ENCODE measurements at regions not wholly inside any gene's neighbourhood (a gene's known extent, or its start where the extent isn't known, plus 50 kb on each side); places are given as distances from the start of the nearest gene placed in this dataset.

DNA sequence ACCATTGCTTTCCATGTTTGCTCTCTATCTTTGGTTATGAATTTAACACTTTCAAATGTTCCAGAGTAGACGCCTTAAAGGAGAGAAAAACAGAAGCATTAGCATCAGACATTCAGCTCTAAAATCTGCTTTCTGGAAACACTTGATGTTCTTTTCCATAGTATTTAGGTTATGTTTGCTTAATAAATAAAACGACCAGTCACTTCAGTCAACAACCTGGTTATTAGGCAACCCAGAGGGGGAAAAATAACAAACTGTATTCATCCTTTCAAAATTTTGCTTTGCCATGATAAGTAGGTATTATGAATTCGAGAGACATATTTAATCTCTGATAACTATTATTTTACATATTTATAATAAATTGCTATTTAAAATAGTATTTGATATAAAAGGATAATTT is 1044.7 kb downstream of the CDH9 start:
- Histone ChIP-seq H3K27ac (no peak overlapping the region), H3K4me1 (no peaks in the 10 kb centered on the region), H3K9me3 (no peaks in the 10 kb centered on the region), H3K4me3 (no peak overlapping the region), H3K27me3 (no peaks in the 10 kb centered on the region), H3K36me3 (ENCODE audit: low read depth, missing control alignments) (no peaks in the 10 kb centered on the region)
- WGBS, 2 donors: 73 to 81% methylated on average over 3 of the region's 3 CpGs
- TF ChIP-seq, protein P1, sequence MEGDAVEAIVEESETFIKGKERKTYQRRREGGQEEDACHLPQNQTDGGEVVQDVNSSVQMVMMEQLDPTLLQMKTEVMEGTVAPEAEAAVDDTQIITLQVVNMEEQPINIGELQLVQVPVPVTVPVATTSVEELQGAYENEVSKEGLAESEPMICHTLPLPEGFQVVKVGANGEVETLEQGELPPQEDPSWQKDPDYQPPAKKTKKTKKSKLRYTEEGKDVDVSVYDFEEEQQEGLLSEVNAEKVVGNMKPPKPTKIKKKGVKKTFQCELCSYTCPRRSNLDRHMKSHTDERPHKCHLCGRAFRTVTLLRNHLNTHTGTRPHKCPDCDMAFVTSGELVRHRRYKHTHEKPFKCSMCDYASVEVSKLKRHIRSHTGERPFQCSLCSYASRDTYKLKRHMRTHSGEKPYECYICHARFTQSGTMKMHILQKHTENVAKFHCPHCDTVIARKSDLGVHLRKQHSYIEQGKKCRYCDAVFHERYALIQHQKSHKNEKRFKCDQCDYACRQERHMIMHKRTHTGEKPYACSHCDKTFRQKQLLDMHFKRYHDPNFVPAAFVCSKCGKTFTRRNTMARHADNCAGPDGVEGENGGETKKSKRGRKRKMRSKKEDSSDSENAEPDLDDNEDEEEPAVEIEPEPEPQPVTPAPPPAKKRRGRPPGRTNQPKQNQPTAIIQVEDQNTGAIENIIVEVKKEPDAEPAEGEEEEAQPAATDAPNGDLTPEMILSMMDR (IDR thresholded peaks at IDR 0.05): no peak
- no peak for TF ChIP-seq POLR2A (IDR thresholded peaks at IDR 0.05)
- intact Hi-C loops (cut with DNase I; ENCODE audit: low total_unique reads): no loop called here
- DNase-seq: no peak

DNA sequence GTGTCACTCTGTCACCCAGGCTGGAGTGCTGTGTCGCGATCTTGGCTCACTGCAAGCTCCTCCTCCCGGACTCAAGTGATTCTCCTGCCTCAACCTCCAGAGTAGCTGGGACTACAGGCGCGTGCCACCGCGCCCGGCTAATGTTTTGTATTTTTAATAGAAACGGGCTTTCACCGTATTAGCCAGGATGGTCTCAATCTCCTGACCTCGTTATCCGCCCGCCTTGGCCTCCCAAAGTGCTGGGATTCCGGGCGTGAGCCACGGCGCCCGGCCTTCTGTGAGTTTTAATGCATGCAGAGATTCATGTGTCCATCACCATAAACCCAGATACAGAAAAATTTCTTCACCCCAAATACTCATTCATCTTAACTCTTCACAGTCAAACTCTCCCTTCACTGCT is 1046.7 kb downstream of the CDH9 start:
- Histone ChIP-seq H3K27me3 (no peaks in the 10 kb centered on the region), H3K36me3 (ENCODE audit: low read depth, missing control alignments) (no peaks in the 10 kb centered on the region), H3K4me3 (no peak overlapping the region), H3K27ac (no peak overlapping the region), H3K4me1 (no peaks in the 10 kb centered on the region), H3K9me3 (no peaks in the 10 kb centered on the region)
- intact Hi-C loops (cut with DNase I; ENCODE audit: low total_unique reads): no loop called here
- 65 to 72% methylated on average over 18 of the region's 18 CpGs for WGBS, 2 donors
- TF ChIP-seq POLR2A (IDR thresholded peaks at IDR 0.05): no peak
- TF ChIP-seq, protein P1 (IDR thresholded peaks at IDR 0.05): no peak
- no peak for DNase-seq

DNA sequence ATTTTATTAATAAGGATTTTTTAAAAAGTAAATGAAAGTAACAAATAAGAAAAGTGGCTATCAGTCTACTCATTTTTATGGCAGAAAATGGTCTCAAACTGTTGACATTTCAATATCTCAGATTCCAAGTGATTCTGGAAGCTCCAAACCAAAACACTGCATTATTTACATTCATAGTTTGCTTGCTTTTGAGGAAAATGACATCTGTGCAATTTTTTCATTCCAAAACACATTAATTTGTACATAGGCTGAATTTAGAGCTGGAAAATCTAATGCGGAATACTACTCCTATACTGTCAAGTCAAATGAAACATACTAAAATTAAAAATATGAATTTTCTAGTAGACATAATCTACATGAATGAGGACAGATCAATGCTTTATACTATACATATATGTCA is 1047.6 kb downstream of the CDH9 start:
- no peak overlapping the region for H3K4me3 ChIP-seq
- H3K36me3 ChIP-seq (ENCODE audit: low read depth, missing control alignments): no peaks in the 10 kb centered on the region
- H3K4me1 ChIP-seq: no peaks in the 10 kb centered on the region
- H3K27me3 ChIP-seq: no peaks in the 10 kb centered on the region
- intact Hi-C loops (cut with DNase I; ENCODE audit: low total_unique reads): no loop called here
- H3K9me3 ChIP-seq: no peaks in the 10 kb centered on the region
- WGBS, 2 donors: 89 to 90% methylated on average over 1 of the region's 1 CpG
- TF ChIP-seq, protein P1 (IDR thresholded peaks at IDR 0.05): no peak
- TF ChIP-seq POLR2A (IDR thresholded peaks at IDR 0.05): no peak
- no peak overlapping the region for H3K27ac ChIP-seq
- DNase-seq: no peak

DNA sequence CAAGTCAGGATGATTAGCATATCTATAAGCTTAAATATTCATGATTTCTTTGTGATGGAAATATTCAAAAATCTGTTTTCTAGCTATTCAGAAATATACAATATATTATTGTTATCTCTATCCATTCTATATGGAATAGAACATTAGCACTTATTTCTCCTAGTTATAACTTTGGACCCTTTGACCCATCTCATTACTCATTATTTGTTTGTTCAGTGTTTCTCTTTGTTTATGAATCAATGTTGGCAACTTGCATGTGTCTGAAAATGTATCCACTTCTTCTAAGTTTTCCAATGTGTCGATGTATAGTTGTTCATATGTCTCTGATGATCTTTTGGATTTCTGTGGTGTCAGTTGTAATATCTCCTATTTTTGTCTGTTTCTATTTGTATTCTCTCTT is 1059.3 kb downstream of the CDH9 start:
- Histone ChIP-seq H3K4me1 (no peaks in the 10 kb centered on the region), H3K9me3 (no peaks in the 10 kb centered on the region), H3K27me3 (no peaks in the 10 kb centered on the region), H3K36me3 (ENCODE audit: low read depth, missing control alignments) (no peaks in the 10 kb centered on the region), H3K27ac (no peak overlapping the region), H3K4me3 (no peak overlapping the region)
- WGBS, 2 donors: 95 to 100% methylated on average over 1 of the region's 1 CpG
- TF ChIP-seq, protein P1 (IDR thresholded peaks at IDR 0.05): no peak
- TF ChIP-seq POLR2A (IDR thresholded peaks at IDR 0.05): no peak
- no peak for DNase-seq
- intact Hi-C loops (cut with DNase I; ENCODE audit: low total_unique reads): no loop called here

DNA sequence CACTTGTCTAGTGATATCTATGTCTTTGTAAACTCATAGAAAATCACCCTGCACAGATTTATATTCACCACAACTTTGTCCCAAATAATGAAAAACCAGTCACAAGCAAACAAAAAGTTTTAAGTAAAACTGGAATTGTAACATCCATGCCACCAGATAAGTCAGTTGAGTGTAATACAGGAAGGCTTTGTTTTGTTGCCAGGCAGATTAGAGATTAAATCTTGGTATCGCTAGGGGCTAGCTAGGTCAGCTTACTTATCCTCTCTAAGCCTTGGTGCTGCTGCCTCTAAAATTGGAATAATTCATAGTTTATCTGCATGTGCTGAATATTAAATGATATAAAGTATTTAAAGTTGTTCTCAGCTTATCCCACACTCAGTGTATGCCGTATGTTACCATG is 1062.5 kb downstream of the CDH9 start:
- TF ChIP-seq, protein P1 (IDR thresholded peaks at IDR 0.05): no peak
- no peak for TF ChIP-seq POLR2A (IDR thresholded peaks at IDR 0.05)
- intact Hi-C loops (cut with DNase I; ENCODE audit: low total_unique reads): no loop called here
- whole genome bisulfite sequencing, 2 donors: 69 to 76% methylated on average over 2 of the region's 2 CpGs
- H3K27ac ChIP-seq: no peak overlapping the region
- no peaks in the 10 kb centered on the region for H3K4me1 ChIP-seq
- peak; percentile 25 for DNase-seq
- H3K27me3 ChIP-seq: no peaks in the 10 kb centered on the region
- no peaks in the 10 kb centered on the region for H3K36me3 ChIP-seq (ENCODE audit: low read depth, missing control alignments)
- no peaks in the 10 kb centered on the region for H3K9me3 ChIP-seq
- H3K4me3 ChIP-seq: no peak overlapping the region
